ENCODE measurements at regions not wholly inside any gene's neighbourhood (a gene's known extent, or its start where the extent isn't known, plus 50 kb on each side); places are given as distances from the start of the nearest gene placed in this dataset.
"Not testable (repeated sequence)": the region's sequence is repeated elsewhere in the genome, so short reads cannot be mapped to it uniquely, and the experiment has no call there.

- DNase-seq = no peak
Observed at GRCh38 chr20:4635781-4636180, 50.5 kb upstream of the PRNP start.

GRCh38 chr20:4635342-4635741 is 50.9 kb upstream of the PRNP start:
- no peak for DNase-seq

DNA sequence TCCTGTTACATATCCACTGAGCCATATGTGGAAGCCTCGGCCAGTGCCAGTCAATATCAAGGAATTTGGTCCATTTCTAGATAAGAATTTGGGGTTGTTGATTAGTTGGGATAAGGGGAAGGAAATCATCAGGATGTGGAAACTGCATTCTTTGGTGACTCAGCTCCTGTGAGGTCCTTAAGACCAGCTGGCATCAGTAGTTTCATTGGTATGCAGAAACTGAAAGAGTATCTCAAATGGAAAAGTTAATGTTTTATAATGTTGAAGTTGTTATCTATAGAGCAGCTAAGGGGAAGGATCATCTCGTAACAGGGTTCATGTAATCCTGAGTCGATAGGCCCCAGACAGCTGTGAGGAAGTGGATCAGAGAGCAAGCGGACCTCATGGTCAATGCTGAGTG is 52.5 kb upstream of the PRNP start:
- peak; percentile 77 for DNase-seq

DNA sequence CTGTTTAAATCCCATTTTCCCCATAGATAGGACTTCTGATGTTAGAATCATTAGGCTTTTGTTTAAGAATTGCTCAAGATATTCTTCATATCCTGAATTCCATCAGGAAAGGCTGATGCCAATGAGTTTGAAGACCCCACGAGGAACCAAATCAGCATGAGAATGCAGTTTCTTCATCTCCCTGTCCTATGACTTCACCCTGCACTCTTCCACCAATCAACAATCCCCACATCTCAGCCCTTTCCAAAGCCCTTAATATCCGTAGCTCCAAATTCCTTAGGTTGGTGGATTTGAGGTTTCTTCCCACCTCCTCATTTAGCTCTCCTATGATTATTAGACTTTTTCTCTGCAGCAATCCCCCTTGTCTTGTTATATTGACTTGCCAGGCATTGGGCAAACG is 52.9 kb upstream of the PRNP start:
- DNase-seq = peak; percentile 23

GRCh38 chr20:4632876-4633275 is 53.4 kb upstream of the PRNP start:
- DNase-seq = no peak

DNA sequence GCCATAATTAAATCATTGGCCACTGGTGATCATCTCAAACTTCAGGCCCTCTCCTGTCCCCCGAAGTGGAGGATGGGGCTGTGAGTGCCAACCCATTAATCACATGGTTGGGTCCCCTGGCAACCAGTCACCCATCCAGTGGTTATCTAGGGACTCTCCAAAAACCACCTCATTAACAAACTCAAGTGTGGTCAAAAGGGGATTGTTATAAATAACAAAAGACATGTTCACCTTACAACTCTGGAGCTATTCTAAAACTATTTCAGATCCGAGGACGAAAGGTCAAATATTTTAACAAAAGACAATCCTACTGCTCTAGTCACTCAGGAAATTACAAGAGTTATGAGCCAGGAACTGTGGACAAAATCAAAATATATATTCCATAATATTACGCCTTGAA is 60.0 kb upstream of the PRNP start:
- DNase-seq = no peak

DNA sequence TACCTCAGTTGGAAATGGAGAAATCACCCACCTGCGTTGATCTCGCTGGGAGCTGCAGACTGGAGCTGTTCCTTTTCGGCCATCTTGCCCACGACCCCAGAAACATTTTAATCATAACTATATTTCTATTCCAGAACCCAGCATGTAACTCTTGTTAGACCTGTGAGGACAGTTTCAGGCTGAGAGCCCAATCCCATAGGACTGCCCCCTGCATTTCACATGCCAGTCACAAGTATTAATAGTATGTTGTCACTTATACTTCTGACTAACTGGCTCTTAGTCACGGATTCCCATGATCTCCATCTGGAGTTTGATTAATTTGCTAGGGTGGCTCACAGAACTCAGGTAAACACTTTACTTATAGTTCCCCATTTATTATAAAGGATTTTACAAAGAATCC is 60.6 kb upstream of the PRNP start:
- DNase-seq = no peak

DNA sequence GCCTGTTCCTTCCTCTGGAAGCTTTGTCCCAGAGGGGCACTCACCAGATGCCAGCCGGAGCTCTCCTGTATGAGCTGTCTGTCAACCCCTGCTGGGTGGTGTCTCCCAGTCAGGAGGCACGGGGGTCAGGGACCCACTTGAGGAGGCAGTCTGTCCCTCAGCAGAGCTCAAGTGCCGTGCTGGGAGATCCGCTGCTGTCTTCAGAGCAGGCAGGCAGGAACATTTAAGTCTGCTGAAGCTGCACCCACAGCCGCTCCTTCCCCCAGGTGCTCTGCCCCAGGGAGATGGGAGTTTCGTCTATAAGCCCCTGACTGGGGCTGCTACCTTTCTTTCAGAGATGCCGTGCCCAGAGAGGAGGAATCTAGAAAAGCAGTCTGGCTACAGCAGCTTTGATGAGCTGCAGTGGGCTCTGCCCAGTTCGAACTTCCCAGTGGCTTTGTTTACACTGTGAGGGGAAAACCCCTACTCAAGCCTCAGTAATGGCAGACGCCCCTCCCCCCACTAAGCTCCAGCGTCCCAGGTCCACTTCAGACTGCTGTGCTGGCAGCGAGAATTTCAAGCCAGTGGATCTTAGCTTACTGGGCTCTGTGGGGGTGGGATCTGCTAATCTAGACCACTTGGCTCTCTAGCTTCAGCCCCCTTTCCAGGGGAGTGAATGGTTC is 61.5 kb upstream of the PRNP start:
- DNase-seq = not testable (repeated sequence)

- not testable (repeated sequence) for DNase-seq
Observed at GRCh38 chr20:4619144-4619543, 67.1 kb upstream of the PRNP start.

GRCh38 chr20:4617484-4617883 is 68.8 kb upstream of the PRNP start:
- no peak for DNase-seq

DNA sequence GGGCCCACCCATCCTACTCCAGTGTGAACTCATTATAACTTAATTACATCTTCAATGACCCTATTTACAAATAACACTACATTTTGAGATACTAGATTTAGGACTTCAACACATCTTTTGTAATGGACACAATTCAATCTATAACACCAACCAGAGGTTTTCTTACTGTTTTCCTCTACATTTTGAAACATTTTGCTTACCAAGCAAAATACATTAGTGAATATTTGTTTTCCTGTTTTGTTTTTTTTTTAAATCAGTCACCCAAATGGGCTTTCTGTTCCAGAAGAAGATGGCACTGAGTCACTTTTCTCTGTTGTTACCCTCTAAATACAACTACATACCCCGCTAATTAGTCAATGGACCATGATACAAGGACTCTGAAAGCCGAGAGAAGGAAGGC is 69.2 kb upstream of the PRNP start:
- no peak for DNase-seq

DNA sequence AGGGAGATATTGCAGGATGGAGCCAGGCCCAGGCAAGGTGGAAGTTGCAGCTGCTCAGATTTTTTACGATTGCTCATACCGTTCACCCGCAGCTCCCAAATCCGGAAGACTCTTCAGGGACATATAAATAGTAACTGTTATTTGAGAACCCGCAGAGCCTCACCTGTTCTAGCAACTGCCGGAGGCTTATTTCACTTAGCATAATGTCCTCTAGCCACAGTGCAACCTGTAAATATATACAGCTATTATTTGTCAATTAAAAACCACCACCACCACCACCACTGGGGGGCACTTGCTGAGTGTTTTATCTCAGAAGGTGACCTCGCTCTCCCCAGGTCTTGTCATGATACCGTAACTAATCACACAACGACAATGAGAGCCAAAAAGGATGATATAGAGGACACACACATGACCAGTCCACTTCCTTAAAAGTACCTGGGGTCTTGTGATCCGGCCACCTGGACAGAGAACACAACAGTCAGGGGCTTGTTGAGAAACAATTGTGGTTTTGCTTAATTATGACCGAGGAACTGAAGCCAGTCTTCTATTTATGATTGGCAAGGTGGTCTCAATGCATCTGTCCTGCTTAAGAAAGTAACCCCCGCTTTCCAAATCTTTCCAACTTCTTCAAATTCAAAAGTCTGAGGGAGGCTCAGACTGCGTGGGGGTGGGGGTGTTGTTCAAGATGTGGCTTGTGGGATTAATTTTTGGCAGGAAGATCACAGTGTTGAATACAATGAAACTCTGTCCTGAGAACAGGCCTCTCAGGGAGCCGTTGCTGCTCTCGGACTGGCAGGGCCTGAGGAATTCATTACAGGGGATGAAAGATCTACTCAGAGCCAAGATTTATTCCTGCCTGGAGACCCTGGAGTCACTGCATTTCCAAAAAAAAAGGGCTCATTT is 72.3 kb upstream of the PRNP start:
- DNase-seq = peak; percentile 36

GRCh38 chr20:4613184-4613583 is 73.1 kb upstream of the PRNP start:
- DNase-seq = no peak

- DNase-seq = no peak
Observed at GRCh38 chr20:4610871-4611270, 75.4 kb upstream of the PRNP start.

GRCh38 chr20:4609511-4609910 is 76.7 kb upstream of the PRNP start:
- no peak for DNase-seq

DNA sequence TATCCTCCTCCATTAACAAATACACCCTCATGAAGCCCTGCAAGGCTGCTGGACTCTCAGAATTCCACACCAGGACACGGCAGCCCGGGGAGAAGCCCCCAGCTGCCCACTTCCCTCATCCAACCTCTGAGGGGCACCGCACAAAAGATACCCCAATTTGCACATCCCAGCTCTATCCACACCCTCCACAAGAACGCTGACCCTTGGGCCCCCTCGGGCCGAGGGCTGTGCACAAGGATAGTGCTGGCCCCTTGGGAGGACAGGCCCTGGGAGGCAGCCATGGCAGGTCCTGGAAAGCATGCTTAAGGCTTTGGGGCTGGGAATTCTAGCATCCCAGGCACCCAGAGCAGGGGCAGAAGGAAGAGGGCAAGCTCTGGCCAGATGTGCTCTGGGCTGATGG is 77.4 kb upstream of the PRNP start:
- no peak for DNase-seq

GRCh38 chr20:4607287-4607713 is 79.0 kb upstream of the PRNP start:
- DNase-seq = peak; percentile 71

GRCh38 chr20:4606051-4606450 is 80.2 kb upstream of the PRNP start:
- no peak for DNase-seq

DNA sequence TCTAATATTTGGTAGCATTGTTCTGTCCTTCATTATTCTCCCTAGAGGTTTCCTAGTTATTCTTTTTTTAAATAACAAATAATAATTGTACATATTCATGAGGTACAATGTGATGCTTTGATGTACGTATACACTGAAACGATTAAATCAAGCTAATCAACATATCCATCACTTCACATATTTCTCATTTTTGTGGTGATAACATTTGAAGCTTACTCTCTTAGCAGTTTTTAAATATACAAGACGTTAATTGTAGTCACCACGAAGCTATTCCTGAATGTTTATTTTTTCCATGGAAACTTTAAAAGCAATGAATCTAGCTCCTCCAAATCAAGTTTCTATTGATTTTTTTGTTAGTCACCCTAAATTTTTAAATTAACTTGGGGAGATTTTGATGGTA is 81.1 kb upstream of the PRNP start:
- DNase-seq = no peak

DNA sequence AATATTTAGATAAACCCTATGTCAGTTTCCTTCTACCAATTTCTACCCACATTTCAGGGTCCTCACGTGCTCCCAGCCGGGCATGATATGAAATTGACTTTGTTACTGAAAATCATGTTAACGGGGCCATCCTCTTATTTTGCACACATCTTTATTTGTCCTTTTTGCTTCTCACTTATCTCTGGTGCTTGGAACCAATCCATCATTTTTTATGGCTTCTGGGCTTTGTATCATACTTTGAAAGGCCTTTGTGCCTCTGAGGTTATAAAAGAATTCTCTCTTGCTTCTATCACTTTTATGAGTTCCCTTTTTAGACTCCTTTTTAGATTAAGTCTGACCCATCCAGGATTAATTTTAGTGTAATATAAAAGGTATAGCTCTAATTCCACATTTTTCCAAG is 81.7 kb upstream of the PRNP start:
- DNase-seq = no peak

DNA sequence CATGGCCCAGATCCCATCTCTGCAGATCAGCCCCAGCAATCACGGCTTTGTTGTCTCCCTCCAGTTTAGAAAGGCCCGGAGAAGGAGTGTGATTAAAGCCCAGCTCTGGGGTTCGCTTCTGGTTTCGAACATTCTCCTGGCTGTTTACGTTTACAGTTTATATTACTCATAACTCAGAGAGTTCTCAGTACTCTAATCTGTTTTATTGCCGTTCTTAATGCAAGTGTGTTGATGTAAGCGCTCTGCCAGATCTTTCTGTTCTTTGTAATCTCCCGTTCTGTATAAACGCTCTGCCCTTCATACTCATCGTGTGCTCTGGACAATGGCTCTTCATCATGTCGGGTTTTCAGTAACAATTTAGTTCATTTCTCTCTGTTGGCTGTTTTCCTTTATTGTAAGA is 82.5 kb upstream of the PRNP start:
- DNase-seq = no peak

DNA sequence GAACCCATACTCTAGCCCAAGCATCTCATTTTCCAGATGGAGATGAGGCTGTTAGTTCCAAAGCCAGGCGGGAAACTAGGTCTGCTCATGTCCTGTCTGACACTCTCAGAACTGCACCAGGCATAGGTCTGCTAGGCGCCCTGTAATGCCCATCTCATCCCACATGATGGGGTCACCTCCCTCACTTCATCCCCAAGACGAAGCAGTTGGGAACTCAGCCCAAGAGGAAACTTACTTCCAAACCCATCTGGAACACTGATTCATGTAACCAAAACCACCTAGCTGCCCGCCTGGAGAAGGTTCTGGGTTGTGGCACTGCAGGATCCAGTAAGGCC is 84.0 kb upstream of the PRNP start:
- no peak for DNase-seq

- peak; percentile 10 for DNase-seq
Observed at GRCh38 chr20:4601630-4602296, 84.5 kb upstream of the PRNP start.

Data from fibroblast of skin of scalp (primary cell).